HFFc6 (cell line): ENCODE measurements at regions not wholly inside any gene's neighbourhood (a gene's known extent, or its start where the extent isn't known, plus 50 kb on each side); places are given as distances from the start of the nearest gene placed in this dataset.

Experiments
- DNase-seq: peaks from one replicate; pipeline ENCODE4 v3.0.0-alpha.2; 2018
- H3K27ac Mint-ChIP-seq: 2 replicates; pipeline ENCODE4 v1.8.0; 2020; ENCODE audit warnings: mild to moderate bottlenecking, mixed read lengths
- H3K27me3 Mint-ChIP-seq: 2 replicates; pipeline ENCODE4 v1.8.0; 2021; ENCODE audit warnings: mild to moderate bottlenecking, moderate library complexity, mixed read lengths; ENCODE audit not compliant: insufficient read depth
- H3K36me3 Mint-ChIP-seq: 2 replicates; pipeline ENCODE4 v1.8.0; 2021; ENCODE audit warnings: low read depth, mixed read lengths
- H3K4me1 Mint-ChIP-seq: 2 replicates; pipeline ENCODE4 v1.8.0; 2020; ENCODE audit warnings: low read depth, mixed read lengths
- H3K4me3 Mint-ChIP-seq: 2 replicates; pipeline ENCODE4 v1.8.0; 2020; ENCODE audit warnings: mild to moderate bottlenecking, moderate library complexity, mixed read lengths
- H3K9me3 Mint-ChIP-seq: 2 replicates; pipeline ENCODE4 v1.8.0; 2020; ENCODE audit warnings: mild to moderate bottlenecking, mixed read lengths
- TF ChIP-seq, protein P1 (sequence below): fragments of 200-600 bp; sonication (generic); IDR thresholded peaks from 2 replicates; pipeline ENCODE4 v1.5.0; 2021; ENCODE audit warnings: antibody characterized with exemption, mild to moderate bottlenecking

DNA sequence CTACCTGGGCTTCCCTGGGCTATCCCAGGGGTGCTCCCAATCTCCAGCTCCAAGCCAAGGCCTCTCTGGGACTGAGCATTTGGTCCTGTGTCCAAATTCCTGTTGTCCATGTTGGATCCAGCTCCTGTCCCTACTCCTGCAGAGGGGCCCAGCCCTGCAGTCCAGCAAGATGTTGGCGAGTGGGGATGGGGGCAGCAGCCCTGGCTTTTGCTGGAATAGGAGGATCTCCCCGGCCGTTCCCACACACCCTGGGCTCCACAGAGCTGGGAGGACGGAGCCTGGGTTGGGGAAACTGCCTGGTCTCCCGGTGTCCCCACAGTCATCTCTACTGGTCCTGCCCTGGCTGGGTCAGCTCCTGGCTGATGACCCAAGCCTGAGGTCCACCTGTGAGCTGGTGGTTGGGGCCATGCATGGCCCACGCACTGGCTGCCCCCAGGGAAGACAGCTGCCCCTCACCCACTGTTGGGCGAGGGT, 219.6 kb upstream of the C14orf180 start:
- Mint-ChIP-seq H3K4me1 (no peaks in the 10 kb centered on the region), H3K36me3 (no peaks in the 10 kb centered on the region; the same call in 1 of the 2 replicates), H3K4me3 (no peak overlapping the region), H3K27ac (no peak overlapping the region), H3K27me3 (no peaks in the 10 kb centered on the region), H3K9me3 (peaks cover 25% of the 10 kb centered on the region)
- DNase-seq = no peak
- TF ChIP-seq, protein P1, sequence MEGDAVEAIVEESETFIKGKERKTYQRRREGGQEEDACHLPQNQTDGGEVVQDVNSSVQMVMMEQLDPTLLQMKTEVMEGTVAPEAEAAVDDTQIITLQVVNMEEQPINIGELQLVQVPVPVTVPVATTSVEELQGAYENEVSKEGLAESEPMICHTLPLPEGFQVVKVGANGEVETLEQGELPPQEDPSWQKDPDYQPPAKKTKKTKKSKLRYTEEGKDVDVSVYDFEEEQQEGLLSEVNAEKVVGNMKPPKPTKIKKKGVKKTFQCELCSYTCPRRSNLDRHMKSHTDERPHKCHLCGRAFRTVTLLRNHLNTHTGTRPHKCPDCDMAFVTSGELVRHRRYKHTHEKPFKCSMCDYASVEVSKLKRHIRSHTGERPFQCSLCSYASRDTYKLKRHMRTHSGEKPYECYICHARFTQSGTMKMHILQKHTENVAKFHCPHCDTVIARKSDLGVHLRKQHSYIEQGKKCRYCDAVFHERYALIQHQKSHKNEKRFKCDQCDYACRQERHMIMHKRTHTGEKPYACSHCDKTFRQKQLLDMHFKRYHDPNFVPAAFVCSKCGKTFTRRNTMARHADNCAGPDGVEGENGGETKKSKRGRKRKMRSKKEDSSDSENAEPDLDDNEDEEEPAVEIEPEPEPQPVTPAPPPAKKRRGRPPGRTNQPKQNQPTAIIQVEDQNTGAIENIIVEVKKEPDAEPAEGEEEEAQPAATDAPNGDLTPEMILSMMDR = no peak

DNA sequence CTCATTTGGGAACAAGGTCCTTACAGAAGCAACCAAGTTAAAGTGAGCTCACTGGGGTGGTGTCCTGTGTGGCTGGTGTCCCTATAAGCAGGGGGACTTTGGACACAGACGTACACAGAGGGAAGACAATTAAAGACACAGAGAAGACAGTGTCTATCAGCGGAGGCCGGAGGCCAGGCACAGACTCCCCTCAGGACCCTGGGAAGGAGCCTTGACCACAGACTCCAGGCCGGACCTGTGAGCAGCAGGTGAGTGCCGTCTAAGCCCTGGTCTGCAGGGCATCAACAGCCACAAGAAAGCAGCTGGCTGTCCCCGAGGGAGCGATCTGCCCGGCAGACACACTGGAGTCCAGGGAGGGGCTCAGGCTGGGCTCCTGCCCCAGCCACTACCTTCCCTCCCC, 219.1 kb upstream of the C14orf180 start:
- DNase-seq = no peak
- Mint-ChIP-seq H3K27me3 (peaks cover 2% of the 10 kb centered on the region; the same call in 1 of the 2 replicates), H3K27ac (no peak overlapping the region), H3K9me3 (peaks cover 25% of the 10 kb centered on the region), H3K4me1 (no peaks in the 10 kb centered on the region), H3K36me3 (no peaks in the 10 kb centered on the region; the same call in 1 of the 2 replicates), H3K4me3 (no peak overlapping the region)
- TF ChIP-seq, protein P1 = no peak

DNA sequence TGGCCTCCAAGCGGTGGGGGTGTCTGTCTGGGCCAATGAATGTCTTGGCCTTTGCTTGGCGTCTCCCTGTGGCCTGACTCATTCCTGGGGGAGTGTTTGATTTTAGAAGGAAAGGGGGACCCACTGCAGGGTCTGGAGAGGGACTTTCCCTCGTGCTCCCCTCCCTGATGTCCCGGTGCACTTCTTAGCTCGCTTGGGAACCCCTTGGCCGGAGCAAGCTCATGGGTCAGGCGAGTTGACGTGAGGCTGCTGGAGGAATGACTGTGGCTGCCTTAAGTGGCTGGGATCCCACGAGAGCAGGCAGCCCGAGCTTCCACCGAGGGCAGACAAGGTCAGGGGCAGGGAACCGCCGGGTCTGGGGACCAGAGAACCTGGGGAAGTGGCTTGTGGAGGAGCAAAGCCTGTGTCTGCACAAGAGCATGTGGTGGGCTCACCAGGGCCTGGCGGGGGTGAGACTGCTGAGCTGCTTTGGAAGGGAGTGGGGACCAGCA, 218.4 kb upstream of the C14orf180 start:
- Mint-ChIP-seq H3K9me3 (peaks cover 29% of the 10 kb centered on the region), H3K27me3 (peaks cover 2% of the 10 kb centered on the region; the same call in 1 of the 2 replicates), H3K27ac (no peak overlapping the region), H3K4me1 (no peaks in the 10 kb centered on the region), H3K36me3 (no peaks in the 10 kb centered on the region; the same call in 1 of the 2 replicates), H3K4me3 (no peak overlapping the region)
- DNase-seq = no peak
- TF ChIP-seq, protein P1 = no peak

- Mint-ChIP-seq H3K9me3 (peaks cover 35% of the 10 kb centered on the region), H3K27ac (no peak overlapping the region)
These were observed 217.5 kb upstream of the C14orf180 start for GRCh38 chr14:104361921-104362681.

GRCh38 chr14:104362761-104363605, 216.6 kb upstream of the C14orf180 start:
- no peak for DNase-seq
- TF ChIP-seq, protein P1 = no peak
- H3K27me3 Mint-ChIP-seq = peaks cover 2% of the 10 kb centered on the region; the same call in 1 of the 2 replicates
- H3K9me3 Mint-ChIP-seq = peaks cover 38% of the 10 kb centered on the region
- no peak overlapping the region for H3K27ac Mint-ChIP-seq
- H3K4me1 Mint-ChIP-seq = no peaks in the 10 kb centered on the region
- H3K36me3 Mint-ChIP-seq = 0 out of 2 replicates have a peak, but pooled peaks cover 4% of the 10 kb centered on the region
- no peak overlapping the region for H3K4me3 Mint-ChIP-seq

More at GRCh38 chr14:104361921-104362681, 217.5 kb upstream of the C14orf180 start:
- Mint-ChIP-seq H3K4me3 (no peak overlapping the region), H3K36me3 (0 out of 2 replicates have a peak, but pooled peaks cover 4% of the 10 kb centered on the region), H3K27me3 (peaks cover 2% of the 10 kb centered on the region; the same call in 1 of the 2 replicates), H3K4me1 (no peaks in the 10 kb centered on the region)
- TF ChIP-seq, protein P1 = no peak
- no peak for DNase-seq
